ENCODE measurements at regions not wholly inside any gene's neighbourhood (a gene's known extent, or its start where the extent isn't known, plus 50 kb on each side); places are given as distances from the start of the nearest gene placed in this dataset.

DNA sequence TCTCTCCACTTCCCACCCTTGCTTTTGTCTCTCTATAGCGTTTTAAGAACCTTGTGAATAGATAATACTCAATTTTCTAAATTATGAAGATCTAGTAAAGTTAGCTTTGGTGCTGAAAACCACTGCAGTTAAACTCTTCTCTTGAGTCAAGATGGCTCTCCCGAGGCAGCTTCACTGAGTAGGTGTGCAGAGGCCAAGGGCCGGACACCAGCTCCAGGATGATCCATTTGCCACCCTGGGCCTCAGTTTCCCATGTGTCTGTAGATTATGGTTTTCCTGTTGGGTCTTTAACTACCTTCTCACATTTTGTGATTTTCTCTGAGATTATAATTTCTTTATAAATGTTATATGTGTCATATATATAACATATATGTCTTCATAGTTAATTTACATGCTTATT, 68.5 kb upstream of the SH3RF3 start:
- no peak overlapping the region for H3K4me2 ChIP-seq (ENCODE audit: insufficient read depth, low read length)
- in situ Hi-C loops (cut with MboI) (no loop called here), intact Hi-C loops (cut with micrococcal nuclease) (no loop called here)
- ChIA-PET CTCF (ENCODE audit: low intra/inter-chr PET ratio) (no interaction called here), POLR2A (no interaction called here)
- H3K4me1 ChIP-seq (replicated peaks in 1 of 2; ENCODE audit: control insufficient read depth in 2 of 2, insufficient read depth in 2 of 2, low read length in 2 of 2): no peaks in the 10 kb centered on the region
- 0% methylated on average over 3 of the region's 3 CpGs for WGBS (ENCODE audit: insufficient coverage, low coverage, missing lambda C conversion rate)
- H3K36me3 ChIP-seq (ENCODE audit: control insufficient read depth, insufficient read depth, low read length): no peaks in the 10 kb centered on the region
- no peak overlapping the region for H2AFZ ChIP-seq (ENCODE audit: low read depth, low read length)
- no peaks in the 10 kb centered on the region for H4K20me1 ChIP-seq (replicated peaks; ENCODE audit: control insufficient read depth, insufficient read depth, low read length)
- BruUV-seq (replicated peaks): no TSS peak
- no peak overlapping the region for H3K4me3 ChIP-seq
- H3K9me3 ChIP-seq (replicated peaks; ENCODE audit: control insufficient read depth, insufficient read depth, low read depth, low read length): no peaks in the 10 kb centered on the region
- H3K9ac ChIP-seq (ENCODE audit: insufficient read depth in 1 of 2, low read depth in 2 of 2, low read length in 2 of 2): no peak overlapping the region
- DNase-seq (ENCODE audit: extremely low read depth in 1 of 4, low spot score in 3 of 4): no peak
- H3K9me1 ChIP-seq (ENCODE audit: control insufficient read depth, insufficient read depth, low read length): no peaks in the 10 kb centered on the region
- no peak for FAIRE-seq
- peaks cover 14 to 35% of the 10 kb centered on the region in 2 experiments; a peak in 3 of 5 replicates for H3K27me3 ChIP-seq (ENCODE audit: control insufficient read depth in 2 of 2, insufficient read depth in 2 of 2, low read length in 2 of 2)
- H3K79me2 ChIP-seq (ENCODE audit: control insufficient read depth, insufficient read depth, low read length): no peaks in the 10 kb centered on the region
- H3K27ac ChIP-seq (ENCODE audit: extremely low read depth, low read depth, low read length): no peak overlapping the region
- ATAC-seq: no peak
- TF ChIP-seq ZNF592 (IDR thresholded peaks at IDR 0.05) (no peak), JUNB (CRISPR knock-in tag; conservative IDR thresholded peaks at IDR 0.05) (no peak), ARID3A (IDR thresholded peaks at IDR 0.05; ENCODE audit: borderline replicate concordance, low read depth, low read length) (no peak), HMG20B (CRISPR knock-in tag; IDR thresholded peaks at IDR 0.05) (no peak)
- TF ChIP-seq, protein P1, sequence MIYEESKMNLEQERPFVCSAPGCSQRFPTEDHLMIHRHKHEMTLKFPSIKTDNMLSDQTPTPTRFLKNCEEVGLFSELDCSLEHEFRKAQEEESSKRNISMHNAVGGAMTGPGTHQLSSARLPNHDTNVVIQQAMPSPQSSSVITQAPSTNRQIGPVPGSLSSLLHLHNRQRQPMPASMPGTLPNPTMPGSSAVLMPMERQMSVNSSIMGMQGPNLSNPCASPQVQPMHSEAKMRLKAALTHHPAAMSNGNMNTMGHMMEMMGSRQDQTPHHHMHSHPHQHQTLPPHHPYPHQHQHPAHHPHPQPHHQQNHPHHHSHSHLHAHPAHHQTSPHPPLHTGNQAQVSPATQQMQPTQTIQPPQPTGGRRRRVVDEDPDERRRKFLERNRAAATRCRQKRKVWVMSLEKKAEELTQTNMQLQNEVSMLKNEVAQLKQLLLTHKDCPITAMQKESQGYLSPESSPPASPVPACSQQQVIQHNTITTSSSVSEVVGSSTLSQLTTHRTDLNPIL (CRISPR knock-in tag; IDR thresholded peaks at IDR 0.05): no peak
